NCI-H2171 treated with DMSO at 0.1 percent for 48 hours (cell line): ENCODE measurements at regions not wholly inside any gene's neighbourhood (a gene's known extent, or its start where the extent isn't known, plus 50 kb on each side); places are given as distances from the start of the nearest gene placed in this dataset.
"Not testable (repeated sequence)": the region's sequence is repeated elsewhere in the genome, so short reads cannot be mapped to it uniquely, and the experiment has no call there.

ENCODE experiments used
- DNase-seq: peaks from one replicate; lab custom pipeline; 2025; lab: John Stamatoyannopoulos, UW

DNA sequence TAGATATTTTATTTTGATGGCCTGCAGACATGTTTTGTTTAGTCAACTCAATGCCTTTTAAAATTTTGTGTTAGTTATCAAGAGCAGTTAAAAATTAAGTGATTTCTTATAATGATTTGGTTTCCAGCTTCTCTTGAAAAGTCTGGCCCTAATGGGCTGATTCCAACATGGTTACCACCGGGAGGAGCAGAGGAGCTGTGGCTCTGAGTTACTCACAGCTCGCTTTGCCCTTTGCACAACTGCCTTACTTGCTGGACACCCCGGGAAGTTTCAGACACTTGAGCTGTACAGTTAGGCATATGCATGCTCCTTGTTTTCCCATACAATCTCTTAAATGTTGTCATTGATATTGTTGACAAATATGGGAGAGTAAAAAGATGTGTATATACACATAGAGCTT is 173.1 kb upstream of the MMS22L start:
- no peak for DNase-seq

DNA sequence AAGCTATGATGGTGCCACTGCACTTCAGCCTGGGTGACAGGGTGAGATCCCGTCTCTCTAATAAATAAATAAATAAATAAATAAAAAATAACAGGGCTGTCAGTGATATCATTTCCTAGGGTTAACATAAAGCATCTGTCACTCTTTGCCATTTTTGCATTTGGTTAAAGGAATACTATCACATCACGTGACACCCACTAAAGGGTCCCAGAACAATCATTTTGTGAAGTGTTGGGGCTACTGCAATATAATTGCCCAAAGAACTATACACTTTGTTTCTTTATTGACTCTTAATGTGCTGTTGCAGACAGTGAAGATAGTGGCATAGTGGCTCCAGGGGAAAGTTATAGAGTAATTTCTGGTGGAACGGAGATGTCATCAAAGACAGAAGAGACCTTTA is 176.5 kb upstream of the MMS22L start:
- DNase-seq = no peak

DNA sequence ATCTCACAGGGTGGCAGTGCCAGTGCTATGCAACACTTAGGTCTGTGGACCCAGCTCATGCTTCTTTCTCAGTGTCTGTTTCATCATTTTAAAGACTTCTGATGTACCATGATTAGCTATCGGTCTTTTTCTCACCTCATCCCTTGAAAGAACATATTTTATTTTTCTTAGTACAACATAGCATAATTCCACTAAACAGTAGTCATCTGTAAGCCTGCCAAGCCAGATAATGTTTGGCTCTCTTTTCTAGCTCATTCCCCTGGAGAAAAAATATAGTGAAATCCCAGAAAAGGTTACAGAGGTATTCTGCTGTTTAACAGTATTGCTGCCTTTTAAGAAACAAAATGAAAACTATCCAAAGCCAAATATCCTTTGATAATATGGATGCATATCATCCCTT is 177.0 kb upstream of the MMS22L start:
- DNase-seq = no peak

DNA sequence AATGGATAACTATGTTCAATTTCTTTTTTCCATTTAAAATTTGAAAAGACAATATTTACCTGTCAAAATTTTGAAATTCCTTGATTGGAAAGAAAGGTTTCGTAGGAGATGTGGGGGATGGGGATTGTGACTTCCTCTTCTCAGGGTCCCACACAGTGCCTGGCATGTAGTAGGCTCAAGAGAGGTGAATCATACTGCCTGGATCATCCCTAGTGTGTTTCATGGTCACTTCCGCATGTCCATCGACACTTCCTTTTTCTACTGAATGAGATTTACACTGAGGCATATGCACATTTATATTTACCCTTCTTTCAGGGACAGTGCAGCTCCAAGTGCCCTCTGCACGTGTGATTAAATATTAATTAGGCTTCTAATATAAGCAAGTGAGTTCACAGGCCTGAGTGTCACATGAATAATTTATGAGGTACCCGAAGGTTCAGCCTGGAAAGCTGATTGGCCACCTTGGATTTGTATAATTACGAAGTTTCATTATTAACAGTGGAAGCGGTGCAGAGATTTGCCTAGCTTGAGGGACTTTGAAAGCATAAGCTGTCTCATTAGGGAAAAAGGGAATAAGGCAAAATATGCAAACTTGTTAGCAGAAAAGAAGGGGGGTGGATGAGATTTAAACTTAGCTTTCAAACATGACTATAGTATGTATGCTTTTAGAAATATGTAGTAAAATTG is 177.5 kb upstream of the MMS22L start:
- DNase-seq = no peak

DNA sequence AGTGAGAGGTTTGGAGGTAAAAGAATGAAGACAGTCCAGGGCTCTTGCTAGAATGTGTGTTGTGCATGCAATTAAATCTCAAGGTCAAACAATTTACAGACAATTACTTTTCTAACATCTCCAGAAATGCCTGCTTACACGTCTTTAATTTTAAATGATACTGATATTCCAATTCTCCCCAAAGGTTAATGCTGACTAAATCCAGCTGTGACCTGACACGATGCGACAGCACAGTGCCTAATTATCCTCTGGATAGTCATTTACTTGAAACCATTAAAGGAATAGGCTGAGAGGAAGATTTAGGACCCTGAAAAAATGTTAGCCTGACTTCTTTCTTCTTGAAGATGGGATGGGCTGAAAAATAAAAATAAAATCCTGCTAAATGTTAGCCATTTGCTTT is 178.2 kb upstream of the MMS22L start:
- DNase-seq = no peak

DNA sequence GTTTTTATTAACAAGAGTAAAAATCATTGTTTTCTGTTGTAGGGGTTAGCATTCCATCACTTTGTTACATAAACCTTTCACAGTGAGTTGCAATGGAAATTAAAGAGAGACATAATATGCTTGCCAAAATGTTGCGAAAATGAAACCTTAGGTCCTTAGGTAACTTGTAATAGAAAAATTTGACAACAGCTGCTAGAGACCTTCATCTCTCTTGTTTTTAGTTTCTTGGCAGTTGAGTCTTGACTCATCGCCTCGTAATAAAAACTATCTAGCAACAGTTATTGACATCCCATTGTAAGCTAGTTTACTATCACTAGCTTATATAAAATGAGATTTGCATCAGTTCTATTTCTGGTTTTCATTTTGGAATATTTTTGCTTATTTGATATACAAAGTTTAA is 179.0 kb upstream of the MMS22L start:
- no peak for DNase-seq

DNA sequence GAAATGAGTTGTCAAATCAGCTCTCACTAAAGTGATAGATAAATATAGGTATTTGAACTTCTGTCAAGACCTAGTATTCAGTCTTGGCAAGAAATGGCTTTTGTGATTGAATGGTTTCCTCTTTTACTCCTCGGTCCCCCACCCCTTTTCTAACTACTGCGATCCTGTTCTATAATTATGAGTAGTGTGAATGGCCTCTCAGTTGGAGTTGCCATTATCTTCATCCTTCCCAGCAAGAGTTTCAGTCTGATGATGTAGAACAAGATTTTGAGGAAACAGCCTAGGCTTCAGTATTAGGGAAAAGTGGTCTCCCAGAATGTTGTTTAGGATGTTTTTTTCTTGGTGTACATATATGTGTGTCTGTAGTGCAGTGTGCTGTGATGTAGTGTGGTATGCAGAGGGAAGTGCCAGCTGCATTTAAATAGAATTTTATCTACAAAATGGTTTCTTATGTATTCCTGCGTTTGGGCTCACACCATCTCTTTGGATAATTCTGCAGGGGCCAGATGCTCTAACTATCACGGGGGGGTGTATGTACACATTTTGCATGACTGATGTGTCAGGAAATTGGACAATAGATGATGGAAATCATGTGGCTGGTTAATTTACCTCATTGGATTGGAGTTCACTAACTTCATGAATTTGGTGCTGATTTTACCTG is 180.1 kb upstream of the MMS22L start:
- DNase-seq = no peak

DNA sequence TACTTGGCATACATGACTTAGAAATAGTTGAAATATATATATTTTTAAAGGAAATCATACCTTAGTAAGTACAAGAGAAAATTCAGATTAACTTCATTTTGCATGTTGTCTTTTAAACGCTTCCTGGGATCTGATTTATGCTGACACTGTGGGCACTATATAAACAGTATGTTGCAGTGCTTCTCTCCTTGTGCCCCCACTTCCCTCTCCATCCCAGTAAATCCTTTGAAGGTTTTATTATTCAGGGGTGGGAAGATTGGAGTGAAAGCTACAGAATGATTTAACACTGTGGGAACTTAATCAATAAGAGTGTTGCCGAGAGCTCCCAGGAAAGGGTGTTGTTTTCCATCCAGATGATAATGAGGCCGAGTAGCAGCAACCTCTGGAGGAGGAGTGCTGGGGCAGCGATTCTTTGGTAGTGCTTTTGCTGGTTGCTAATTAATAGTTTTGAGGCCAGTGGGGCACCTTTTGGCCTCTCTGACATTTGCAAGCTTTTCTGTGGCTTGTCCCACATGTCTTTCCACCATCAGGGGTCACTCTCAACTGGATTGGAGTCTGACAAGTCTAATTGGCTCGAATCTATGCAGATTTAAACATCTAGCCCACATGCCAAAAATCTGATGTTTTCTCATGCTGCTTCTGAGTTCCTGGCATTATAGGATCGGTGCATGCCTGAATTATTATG is 183.0 kb upstream of the MMS22L start:
- no peak for DNase-seq

DNA sequence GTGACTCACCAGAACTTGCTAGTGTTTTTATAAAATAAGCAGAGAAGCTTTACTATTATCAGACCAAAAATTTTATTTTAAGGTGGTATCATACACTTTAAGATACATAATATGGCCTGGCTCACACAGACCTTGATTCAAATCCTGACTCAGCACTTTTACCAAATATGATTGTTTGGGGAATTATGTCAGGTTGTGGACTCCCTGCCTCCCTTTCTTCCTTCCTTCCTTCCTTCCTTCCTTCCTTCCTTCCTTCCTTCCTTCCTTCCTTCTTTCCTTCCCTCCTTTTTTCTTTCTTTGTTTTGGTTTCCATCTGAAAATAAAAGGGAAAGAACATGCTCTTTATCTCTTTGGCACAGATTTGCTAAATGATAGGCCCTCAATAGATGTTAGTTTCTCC is 186.0 kb upstream of the MMS22L start:
- DNase-seq = no peak

DNA sequence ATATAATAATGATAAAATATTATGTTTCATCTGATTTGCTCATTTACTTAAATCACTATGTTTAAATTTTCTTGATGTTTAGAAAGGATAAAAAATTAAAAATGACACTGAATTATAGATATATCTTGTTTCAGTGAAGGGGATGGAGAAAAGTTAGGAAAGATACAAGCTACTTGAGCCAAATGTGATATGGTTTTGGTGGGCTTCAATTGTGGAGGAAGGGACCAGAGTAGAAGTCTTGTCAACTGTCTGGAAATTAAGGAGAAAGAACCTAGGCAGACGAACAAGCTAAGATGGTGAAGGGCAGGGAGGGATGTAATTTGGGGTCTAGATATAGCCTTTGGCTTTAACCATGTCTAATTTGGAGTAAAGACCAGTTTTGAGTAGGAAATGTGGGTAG is 186.4 kb upstream of the MMS22L start:
- DNase-seq = no peak

DNA sequence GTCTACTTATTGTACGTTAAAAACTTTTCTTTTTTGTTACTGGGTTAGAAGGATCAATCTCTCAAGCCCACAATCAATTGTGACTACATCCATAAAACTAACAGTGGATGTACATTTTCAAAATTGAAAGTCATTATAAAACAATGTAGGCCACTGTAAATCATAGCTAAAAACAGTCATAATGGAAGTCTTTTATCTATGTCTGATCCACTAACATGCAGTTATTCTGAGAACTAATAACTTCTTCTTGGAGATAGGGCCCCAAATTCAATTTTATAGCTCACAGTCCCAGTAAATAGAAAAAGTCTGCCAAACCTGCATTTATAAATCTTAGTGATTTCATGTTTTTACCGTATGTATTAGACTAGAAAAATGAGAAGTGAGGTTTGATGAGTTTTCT is 187.3 kb upstream of the MMS22L start:
- no peak for DNase-seq

DNA sequence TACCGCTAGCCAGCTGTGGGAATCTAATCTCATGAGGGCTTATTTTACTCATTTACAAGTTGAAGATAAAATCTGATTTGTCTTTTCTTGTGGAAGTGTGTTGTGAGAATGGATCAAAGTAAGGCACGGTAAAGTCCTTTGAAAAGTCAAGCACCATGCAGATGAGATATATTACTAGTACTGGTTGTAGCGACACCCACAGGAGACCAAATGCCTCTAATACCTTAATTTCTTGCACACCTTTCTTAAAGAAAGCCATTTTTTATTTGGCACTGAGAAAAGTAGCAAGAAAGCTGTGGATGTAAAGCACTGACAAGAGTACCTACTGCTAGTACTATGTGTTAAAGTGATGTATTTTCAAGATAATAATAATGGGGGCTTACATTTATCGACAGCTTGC is 191.0 kb upstream of the MMS22L start:
- no peak for DNase-seq

DNA sequence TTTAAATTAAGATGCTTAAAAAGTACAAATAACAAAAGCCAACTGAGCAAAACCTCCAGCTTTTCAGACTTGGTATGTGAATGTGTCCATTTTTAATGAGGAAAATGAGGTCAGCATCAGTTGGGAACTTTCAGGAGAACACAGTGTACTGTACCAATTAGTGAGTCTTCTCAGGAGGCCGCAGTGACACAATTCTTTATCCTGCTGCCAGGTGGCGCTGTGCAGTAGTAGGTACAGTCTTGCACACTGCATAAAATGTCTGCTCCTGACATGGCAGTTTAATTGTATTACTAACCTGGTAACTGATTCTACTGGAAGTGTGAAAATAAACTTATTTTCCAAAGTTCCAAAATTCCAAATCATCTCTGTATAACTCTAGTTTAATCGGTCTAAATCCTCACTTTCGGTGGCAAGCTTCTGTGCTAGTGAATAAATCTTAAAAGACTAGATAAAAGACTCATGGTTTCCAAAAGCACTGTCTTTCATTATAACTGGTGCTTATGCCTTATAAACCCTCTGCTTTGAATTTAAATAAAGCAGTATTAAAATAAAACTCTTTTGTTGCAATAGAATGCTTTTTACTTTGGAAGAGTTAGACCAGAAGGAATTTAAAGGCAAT is 214.8 kb upstream of the MMS22L start:
- peak; percentile 72 for DNase-seq

DNA sequence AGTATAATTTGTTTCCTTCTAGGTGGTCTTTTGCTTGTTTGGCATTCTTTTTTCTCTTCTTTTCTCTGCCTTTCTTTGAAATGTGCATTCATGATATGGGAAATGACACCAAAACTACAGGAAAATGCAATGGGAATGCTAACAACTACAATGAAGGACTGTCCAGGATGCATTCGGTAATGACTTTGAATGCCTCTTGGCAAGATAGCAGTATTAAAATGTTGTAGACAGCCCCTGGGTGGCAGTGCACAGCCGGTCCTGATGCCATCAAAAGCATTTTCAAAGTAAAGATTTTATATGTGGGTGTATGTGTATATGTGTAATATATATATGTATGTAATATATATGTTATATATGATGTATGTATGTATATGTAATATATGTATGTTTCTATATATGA is 218.8 kb upstream of the MMS22L start:
- DNase-seq = no peak

DNA sequence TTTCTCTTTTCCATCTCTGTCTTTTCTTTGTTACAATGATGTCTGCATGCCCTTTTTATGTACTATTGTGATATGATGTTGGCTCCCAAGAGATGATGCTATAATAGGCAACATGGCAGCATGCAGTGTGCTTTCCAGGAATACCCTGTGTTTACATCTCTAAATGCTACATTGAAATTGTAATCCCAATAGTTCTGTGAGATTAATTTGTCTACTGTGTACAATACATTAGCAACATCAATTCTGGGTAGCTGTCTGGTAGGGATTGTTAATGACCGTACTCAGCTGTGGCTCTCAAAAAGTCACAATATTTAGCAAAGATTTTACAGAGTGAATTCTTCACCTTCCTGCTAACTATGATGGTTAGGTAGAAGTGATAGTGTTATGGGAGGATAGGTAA is 225.6 kb upstream of the MMS22L start:
- DNase-seq = no peak

DNA sequence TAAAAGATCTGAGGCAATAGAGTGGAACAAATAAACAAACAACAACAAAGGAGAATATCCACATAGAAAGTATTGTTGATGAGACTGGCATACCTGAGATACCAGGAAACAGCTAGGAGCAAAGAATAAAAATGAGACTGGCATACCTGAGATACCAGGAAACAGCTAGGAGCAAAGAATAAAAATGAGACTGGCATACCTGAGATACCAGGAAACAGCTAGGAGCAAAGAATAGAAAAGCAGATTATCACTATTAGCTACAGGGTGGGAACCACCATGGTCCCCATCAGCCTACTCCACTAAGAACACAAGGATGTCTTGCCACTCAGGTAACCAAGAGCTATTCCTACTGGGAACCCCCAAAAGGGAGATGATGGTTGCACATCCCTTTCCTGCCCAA is 230.2 kb upstream of the MMS22L start:
- DNase-seq = not testable (repeated sequence)

DNA sequence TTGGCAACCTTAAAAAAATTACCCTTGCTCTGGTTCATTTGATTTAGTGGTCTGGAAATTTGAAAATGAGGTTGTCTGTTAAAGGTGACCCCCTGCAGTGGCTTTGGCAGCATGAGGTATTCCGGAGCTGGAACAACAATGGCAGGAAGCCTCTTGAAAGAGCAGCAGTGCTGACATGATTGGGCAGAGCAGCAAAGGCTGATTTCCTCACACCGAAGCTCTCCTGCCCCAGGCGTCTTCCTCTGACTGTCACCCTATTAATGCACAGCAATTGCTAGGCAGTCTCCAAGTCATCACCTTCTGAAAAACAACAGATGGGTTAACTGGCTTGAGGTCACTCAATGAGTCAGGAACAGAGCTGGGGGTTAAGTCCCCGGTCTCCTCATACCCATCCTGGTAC is 241.8 kb upstream of the MMS22L start:
- peak; percentile 39 for DNase-seq

DNA sequence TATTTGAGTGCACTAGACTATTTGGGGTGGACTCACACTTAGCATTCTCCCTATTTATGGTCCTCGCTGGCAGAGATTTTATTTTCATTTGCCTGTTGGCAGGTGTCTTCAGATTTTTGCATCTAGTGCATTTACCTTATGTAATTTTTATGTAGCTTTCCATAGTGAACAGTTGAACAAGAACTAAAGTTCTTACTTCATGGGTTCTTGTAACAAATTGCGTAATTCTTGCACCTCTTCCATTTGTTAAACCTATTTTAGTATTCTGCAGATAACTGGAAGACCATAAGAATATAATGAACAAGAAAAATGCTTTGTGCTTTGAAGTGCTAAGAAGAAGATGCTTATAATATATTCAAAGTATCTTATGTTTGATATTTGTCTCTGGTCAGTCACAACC is 252.8 kb upstream of the MMS22L start:
- no peak for DNase-seq

DNA sequence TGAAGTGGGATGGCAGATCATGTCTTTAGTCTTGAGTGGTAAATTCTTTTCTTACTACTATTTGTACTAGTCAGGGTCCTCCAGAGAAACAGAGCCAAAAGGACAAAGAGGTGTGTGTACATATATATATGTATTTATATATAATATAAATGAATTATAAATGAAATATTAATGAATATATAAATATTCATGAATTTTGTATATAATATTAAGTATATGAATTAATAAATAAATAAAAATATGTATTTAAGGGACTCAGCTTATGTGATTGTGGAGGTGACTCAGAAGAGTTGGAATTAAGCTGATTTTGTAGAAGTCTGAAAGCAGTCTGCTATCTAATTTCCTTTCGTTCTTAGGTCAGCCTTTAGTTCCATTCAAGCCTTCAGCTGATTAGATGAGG is 265.3 kb upstream of the MMS22L start:
- DNase-seq = no peak

DNA sequence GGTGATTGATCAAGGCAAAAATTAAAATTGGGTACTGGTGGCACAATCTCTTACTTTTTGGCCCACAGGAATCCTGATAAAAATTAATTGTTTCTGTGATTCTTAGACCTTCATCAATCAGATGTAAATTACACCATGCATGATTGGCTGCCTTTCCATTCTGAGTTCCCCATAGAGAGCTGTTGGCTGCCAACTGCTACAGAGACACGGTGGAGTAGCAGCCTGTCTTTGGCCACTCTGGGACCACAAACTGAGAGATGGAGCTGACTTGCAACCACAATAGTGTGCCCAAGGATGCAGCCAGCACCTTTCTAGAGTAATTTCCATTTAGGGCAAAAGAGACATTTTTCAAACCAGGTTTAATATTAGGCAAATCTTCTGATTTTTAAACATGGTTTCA is 274.3 kb upstream of the MMS22L start:
- DNase-seq = no peak

DNA sequence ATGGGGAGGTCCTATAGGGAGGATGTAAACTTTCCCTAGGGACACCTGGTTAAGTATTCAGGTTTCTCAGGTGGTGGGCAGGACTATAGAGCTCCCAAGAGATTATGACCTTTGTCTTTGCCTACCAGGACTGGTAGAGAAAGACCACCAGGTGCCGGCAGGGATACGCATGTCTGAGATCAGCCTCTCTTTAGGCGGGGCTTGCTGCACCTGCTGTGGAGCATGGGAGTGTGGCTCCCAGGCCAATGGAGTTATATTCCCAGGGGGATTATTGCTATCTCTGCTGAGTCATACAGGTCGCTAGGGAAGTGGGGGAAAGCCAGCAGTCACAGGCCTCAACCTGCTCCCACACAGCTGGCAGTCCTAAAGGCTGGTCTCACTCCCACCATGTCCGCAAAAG is 280.5 kb upstream of the MMS22L start:
- DNase-seq = peak; percentile 60

DNA sequence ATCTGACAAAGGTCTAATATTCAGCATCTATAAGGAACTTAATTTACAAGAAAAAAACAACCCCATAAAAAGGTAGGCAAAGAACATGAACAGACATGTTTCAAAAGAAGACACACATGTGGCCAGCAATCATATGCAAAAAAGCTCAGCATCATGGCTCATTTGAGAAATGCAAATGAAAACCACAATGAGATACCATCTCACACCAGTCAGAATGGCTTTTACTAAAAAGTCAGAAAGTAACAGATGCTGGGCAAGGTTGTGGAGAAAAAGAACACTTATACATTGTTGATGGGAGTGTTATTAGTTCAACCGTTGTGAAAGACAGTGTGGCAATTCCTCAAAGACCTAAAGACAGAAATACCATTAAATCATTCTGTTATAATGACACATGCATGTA is 289.9 kb upstream of the MMS22L start:
- peak; percentile 5 for DNase-seq

DNA sequence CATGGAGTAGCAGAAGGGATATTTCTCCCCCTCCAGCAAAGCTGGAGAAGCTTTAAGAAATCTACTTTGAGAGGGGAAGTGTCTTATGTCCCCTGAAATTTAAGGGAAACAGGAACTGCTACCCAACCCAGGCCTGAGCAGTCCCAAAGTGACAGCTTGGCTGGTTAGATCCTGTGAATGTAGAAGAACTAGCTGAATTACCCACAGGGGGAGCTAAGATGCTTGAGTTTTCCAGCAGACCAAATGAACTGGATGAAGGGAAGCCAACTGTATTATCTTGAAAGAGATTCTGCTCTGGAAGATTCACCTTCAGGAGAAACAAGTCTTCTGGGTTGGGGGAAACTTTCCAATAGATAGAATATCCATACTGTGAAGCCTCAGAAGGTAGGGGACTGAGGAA is 303.3 kb upstream of the MMS22L start:
- DNase-seq = no peak
